GM12878 (cell line): ENCODE measurements at regions not wholly inside any gene's neighbourhood (a gene's known extent, or its start where the extent isn't known, plus 50 kb on each side); places are given as distances from the start of the nearest gene placed in this dataset.

ENCODE experiments used
- POLR2A ChIP-seq: IDR thresholded peaks from 2 replicates; pipeline ENCODE4 v1.6.1; 2011; ENCODE audit warnings: low read depth, mild to moderate bottlenecking, low read length
- YY1 ChIP-seq: IDR thresholded peaks from 2 replicates; pipeline ENCODE4 v1.6.1; 2011; ENCODE audit warnings: low read depth, mild to moderate bottlenecking, low read length
- TF ChIP-seq, protein P1 (sequence below), 3 experiments: IDR thresholded peaks in 2 of 3; conservative IDR thresholded peaks in 1 of 3; 2 replicates each; pipeline ENCODE4 v1.5.1; 2011; ENCODE audit warnings: low read depth in 3 of 3, low read length in 3 of 3, mild to moderate bottlenecking in 3 of 3, control low read depth in 2 of 3, moderate library complexity in 2 of 3, inconsistent platforms in 1 of 3, mixed read lengths in 1 of 3; ENCODE audit not compliant: control insufficient read depth in 2 of 3, insufficient read depth in 1 of 3; ENCODE audit errors: extremely low read depth in 1 of 3

DNA sequence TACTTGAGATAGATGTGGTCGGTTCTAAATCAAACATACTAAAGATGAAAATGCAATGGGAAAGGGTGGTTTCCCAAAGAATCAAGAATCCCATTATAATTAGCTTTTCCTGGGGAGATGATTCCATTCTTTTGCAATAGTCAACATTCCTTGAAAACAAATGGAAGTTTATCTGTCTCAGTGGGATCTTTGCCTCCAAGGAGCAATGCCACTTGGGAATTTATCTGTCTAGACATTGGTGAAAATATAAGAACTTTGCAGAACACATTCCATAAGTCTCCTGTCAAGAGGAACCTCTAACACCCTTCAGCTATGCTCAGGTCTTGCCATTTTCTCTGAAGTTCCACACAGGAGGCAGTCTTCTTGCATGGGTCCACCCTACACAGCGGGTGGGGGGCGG is 152.5 kb downstream of the KCTD12 start:
- TF ChIP-seq, protein P1, sequence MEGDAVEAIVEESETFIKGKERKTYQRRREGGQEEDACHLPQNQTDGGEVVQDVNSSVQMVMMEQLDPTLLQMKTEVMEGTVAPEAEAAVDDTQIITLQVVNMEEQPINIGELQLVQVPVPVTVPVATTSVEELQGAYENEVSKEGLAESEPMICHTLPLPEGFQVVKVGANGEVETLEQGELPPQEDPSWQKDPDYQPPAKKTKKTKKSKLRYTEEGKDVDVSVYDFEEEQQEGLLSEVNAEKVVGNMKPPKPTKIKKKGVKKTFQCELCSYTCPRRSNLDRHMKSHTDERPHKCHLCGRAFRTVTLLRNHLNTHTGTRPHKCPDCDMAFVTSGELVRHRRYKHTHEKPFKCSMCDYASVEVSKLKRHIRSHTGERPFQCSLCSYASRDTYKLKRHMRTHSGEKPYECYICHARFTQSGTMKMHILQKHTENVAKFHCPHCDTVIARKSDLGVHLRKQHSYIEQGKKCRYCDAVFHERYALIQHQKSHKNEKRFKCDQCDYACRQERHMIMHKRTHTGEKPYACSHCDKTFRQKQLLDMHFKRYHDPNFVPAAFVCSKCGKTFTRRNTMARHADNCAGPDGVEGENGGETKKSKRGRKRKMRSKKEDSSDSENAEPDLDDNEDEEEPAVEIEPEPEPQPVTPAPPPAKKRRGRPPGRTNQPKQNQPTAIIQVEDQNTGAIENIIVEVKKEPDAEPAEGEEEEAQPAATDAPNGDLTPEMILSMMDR (IDR thresholded peaks at IDR 0.05 in 2 of 3, conservative IDR thresholded peaks at IDR 0.05 in 1 of 3; ENCODE audit: control insufficient read depth in 2 of 3, extremely low read depth in 1 of 3, insufficient read depth in 1 of 3, low read depth in 3 of 3, low read length in 3 of 3), result no peak
- TF ChIP-seq POLR2A (no peak), YY1 (no peak)
